Fibroblast of upper back skin (primary cell): ENCODE measurements at regions not wholly inside any gene's neighbourhood (a gene's known extent, or its start where the extent isn't known, plus 50 kb on each side); places are given as distances from the start of the nearest gene placed in this dataset.
A peak's percentile ranks its signal among the peaks of the same experiment; 100 is the strongest.
"Not testable (repeated sequence)": the region's sequence is repeated elsewhere in the genome, so short reads cannot be mapped to it uniquely, and the experiment has no call there.

Experiments
- DNase-seq: peaks from one replicate; pipeline ENCODE4 v3.0.0-alpha.2; 2013

DNA sequence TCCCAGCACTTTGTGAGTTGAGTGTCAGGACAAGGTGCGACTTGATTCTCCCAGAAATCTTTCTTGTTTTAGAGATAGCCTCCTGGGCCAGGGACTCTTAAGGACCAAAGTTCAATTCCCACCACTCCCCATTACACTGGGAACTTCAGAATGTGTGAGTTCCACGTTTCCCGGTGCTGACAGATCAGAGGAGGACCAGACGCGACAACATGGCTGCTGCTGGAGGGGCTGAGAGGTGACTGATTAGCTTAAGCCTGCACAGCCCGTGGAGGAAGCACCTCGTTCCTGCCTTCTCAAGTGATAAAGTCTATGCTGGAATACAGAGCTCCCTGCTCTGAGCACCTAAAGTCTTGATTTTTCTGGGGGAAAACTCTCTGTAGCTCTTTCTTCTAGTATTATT lies 175.2 kb upstream of the FERMT1 start:
- DNase-seq, result no peak

DNA sequence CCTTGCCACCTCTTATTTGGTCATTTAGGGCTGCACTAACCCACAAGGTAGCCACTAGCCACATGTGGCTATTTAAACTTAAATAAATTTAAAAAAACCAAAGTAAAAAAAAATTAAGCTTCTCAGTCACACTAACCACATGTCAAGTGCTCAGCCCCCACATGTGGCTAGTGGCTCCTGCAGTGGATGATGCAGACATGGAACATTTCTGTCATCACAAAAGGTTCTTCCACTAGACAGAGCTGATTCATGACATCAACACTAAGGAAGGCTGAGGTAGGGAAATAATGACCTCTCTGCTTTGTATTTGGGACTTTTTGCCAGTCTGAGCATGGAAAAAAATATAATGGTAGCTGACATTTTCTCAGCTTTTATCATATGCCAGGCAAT lies 173.0 kb upstream of the FERMT1 start:
- no peak for DNase-seq

DNA sequence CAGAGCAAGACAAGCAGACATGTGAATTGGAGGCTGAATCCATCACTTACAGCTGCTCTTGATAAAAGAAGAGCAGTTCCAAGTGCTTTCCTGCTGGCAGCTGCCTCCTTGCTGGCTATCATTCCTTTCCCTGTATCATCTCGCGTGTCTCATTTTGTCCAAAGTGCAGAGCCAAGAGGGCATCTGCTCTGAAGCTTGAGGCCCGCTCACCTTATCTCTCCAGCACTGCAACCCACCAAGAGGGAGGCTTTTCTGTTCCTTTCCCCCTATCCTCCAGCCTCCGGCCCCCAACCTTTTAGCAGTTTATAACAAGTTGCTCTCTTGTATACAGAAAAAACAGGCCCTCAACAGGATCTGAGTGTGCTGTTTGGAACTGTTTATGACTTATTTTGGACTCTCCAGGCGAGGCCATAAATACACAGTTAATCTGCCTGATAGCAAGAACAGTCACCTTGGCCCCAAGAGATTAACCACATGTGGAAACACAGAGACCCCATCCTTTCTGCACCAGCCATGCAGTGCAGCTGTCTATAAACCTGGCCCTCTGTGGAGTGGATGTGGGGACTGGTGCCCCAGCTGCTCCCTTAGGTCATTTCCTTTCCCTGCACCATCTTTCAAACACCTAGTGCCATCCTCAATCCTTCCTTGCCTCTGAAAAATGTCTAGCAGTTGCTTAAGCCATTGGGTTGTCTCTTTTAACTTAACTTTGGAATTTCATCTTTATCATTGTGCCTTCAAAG lies 172.5 kb upstream of the FERMT1 start:
- DNase-seq, result no peak

DNA sequence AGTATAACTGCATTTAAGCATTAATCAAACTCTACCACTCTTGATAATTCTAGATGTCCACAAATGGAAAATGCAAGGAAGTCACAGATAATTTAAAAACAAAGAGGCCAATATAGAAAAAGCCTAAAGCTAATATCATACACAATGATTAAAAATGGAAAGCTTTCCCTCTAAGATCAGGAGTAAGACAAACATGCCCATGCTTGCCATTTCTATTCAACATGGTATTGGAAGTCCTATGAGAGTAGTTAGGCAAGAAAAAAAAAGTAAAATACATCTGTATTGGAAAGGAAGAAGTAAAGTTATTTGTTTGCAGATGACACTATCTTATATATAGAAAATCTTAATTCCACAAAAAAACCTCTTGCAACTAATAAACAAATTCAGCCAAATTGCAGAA lies 164.6 kb upstream of the FERMT1 start:
- DNase-seq, result no peak

DNA sequence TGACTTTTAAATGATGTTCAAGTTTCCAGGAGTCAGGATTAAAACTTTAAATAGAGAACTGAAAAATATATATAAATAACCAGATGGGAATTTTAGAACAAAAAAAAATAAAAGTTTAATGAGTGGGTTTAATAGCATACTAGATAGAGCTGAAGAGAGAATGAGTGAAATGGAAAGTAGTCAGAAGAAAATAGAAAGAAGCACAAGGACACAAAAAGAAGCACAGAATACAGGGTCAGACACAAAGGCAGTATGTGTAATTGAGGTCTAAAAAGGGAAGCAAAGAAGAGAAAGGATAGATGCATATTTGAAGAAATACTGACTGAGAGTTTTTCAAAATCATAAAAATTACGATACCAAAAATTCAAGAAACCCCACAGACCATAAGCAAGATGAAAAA lies 159.8 kb upstream of the FERMT1 start:
- DNase-seq, result no peak

DNA sequence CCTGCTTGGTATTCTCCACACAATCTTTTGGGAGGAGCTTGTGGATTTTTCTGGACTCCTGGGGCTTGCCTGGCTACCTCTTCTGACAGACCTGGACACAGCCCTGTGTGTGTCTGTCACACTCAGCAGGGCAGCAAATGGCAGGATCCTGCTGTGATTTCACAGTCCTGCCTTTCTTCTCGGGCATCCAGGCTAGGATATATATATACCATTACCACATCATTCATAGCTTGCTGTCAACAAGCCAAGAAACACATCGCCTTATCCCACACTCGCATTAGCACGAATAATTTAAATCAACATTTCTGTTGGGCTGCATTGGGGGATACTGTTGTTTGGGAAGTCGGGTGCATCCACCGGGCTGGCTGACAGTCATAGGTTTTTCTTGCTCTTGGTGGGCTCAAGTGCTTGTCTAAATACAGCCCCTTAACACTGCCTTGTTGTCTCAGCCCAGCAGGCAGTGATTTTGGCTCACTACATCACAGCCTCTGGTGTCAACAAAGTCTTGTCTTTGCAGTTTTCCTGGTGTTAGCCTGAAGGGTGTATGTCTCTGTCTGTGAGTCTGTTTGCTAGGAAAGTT lies 154.9 kb upstream of the FERMT1 start:
- no peak for DNase-seq

DNA sequence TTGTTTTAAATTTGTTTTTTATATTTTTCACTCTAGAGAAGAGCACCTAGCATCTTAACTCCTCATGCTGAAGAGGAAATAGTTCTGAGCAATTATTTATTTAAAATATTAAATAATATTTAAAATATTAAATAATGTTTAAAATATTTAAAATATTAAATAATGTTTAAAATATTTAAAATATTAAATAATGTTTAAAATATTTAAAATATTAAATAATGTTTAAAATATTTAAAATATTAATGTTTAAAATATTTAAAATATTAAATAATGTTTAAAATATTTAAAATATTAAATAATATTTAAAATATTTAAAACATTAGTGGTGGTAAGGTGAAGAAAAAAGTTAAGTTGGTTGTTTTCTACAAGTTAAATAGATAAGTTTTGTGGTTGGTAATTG lies 147.6 kb upstream of the FERMT1 start:
- DNase-seq, result not testable (repeated sequence)

DNA sequence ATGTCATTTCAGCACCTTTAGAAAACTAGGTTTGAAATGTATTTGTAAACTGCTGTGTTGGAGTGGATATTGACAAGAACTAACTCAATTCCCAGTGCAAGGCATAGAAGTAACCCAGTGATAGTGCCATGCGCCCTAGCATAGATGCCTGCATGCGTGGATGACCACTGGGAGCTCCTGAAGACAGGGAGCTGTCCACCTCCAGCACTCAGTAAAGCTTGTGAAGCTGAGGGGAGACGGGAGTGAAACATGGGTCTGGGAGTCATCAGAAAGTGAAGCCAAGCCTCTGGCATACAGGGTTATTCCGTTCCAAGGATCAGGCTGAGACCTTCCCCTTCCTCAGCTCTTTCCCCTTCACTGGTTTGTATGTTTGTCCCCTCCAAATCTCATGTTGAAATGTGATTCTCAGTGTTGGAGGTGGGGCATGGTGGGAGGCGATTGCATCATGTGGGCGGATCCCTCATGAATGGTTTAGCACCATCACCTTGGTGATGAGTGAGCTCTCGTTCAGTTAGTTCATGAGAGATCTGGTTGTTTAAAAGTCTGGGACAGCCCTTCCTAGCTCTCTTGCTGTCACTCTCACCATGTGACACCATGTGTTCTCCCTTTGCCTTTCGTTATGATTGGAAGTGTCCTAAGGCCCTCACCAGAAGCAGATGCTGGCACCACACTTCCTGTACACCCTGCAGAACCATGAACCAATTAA lies 146.5 kb upstream of the FERMT1 start:
- no peak for DNase-seq

DNA sequence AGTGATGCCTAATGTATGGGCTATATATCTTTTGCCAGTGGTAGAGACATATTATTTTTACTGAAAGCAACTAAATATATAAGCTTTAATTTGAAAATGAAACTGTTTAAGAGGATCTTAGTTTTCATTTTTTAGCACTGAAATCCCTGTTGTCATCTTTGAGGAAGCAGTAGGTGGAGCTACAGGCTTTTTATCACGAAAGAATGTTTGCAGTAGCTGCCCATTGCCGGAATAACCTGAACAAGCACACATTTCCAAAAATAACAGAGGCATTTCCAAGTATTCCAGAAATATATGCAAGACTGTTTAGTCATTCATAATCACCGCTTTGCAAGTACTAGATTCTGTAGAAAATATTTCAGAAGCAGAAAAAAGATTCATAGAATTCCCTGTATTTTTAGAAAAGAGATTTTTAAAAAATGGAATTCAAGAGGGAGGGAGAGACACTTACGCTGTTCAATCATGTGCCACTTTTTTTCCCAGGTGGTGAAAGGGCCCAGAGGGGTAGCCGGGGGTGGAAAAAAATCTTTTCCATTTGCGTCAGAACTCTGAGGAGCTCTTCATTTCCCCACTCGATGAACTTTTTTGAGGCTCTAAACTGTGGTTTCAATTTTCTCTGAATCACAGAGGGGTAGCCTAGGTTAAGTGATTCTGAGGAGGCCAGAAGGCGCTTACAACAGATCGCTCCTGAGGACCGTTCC lies 142.5 kb upstream of the FERMT1 start:
- peak; percentile 68 for DNase-seq

DNA sequence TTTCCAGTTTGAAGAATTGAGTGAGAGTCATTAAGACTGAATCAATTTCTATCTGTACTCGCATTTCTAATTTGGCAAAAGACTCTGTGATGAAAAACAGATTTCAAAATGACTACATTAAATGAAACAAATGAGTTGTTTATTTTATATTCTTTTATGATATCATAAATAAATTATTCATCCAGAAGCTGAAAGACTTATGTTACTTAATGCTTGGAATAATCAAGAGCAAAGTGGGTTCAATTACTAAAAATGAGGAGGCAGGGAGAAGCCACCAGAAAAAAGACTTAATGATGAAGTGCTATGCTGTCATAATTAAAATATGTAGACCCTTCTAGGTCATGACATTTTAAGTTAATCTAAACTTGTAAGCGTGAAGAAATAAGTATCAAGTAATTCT lies 130.6 kb upstream of the FERMT1 start:
- DNase-seq, result no peak

DNA sequence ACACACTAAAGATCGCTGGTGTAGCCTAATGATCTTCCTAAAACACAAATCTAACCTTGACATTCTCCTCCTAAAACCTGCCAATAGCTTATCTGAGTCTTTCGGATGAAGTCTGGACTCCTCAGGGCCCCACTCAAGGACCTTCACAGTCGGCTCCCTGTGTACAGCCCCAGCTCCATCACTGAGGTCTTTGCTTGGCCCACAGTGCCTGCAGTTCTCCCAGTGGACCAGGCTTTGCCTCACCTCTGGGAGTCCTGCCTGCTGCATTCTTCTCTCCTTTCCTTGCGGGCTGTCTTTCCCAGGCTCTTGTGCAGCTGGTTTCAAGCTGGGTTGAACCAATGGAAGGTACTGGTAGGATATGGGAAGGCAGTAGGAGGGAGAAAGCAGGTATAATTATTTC lies 122.6 kb upstream of the FERMT1 start:
- no peak for DNase-seq

DNA sequence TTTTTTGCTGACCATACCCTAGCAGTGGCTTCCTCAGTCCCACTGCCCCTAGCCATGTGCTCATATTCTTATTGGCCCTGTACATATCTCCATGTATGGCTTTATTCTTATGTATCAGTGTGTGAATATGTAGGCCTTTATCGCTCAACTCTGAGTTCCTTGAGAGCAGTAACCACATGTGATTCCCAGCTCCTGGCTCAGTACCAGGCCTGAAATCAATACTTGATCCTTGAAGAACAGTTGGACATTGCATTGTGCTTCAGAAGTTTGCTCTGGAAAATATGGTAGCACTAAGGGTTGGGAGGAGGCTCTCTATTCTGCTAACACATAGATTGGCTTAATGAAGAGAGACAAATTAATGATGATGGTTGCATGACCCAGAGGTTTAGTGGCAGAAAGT lies 118.8 kb upstream of the FERMT1 start:
- DNase-seq, result no peak

DNA sequence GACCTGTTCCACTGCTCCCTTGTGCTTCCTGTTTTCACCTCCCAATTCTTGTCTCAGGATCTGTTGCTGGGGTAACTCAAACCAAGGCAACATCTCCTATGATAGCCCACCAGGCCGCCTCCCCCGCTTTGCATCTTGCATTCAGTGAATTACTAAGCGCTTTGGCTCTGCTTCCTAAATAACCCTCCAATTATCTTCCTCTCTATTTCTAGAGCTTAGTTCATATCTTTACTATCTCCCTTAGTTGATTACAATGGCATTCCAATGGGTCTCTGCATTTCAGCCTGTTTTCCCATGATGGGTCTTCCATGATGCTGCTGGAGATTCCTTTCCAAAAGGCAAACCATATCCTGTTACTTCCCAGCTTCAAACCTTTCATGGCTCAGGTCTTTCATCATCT lies 117.2 kb upstream of the FERMT1 start:
- DNase-seq, result no peak

DNA sequence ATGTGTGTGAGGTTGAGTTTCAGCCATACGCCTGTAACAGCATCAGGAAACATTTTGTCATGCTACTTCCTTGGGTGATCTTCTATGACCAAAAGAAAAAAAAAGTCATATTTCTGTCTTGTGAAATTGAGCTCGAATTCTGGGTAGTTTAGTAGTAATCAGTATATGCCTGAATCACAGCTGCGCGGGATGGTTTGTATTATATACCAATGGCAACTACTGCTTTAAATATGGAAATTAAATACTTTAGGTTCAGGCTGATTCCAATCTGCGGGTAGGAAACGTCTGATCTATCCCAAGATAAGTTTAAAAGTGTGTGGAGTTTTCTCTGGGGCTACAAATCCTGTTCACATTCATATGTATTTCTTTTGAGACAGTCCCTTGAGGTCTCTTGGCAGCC lies 115.6 kb upstream of the FERMT1 start:
- DNase-seq, result no peak

DNA sequence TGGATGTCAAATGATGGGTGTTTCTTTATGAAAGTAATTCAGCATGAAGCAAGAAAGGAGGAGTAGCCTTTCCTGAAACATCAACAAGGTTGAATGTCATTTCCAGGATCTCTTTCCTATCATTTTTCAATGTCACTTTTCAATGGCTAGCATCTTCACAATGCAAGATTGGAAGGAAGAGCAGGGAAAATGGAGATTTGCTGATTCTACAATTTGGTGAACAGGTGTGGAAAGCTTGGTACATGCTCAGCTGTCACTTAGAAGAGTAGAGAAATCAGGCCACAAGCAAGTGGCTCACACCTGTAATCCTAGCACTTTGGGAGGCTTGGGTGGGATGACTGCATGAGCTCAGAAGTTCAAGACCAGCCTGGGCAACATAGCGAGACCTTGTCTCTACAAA lies 112.7 kb upstream of the FERMT1 start:
- no peak for DNase-seq

DNA sequence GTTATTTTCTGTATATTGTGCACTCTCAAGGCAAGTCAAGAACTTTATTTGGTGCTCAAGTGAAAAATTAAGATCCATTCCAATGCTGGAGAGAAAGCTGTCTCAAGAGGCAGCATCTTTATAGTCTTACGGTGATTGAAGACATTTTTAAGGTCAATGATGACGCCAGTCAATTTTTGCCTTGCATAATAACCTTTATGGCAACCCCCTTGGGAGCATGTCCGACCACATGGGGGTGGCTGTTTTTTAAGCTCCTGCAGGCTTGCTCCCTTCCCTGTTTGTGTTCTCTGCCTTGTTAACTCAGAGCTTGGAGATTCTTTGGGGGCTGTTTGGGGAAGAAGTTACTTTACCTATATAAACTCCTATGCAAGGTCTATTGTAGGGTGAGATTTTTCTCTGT lies 109.6 kb upstream of the FERMT1 start:
- DNase-seq, result no peak

DNA sequence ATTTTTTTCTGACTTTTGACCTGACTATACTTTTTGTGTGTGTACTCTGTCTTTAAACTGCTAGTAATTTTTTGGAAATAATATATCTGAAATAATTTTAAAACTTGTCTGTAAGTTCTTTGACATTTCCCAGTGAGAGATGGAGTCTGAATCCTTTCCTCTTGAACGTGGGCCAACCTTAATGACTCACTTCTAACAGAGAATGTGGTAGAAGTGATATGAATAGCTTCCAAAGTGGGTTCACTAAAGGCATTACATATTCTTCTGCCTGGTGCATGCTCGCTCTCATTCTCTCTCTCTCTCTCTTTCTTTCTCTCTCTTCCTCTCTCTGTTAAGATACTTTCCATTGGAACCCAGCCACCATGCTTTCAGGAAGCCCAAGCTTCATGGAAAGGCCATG lies 108.7 kb upstream of the FERMT1 start:
- DNase-seq, result peak; percentile 3

DNA sequence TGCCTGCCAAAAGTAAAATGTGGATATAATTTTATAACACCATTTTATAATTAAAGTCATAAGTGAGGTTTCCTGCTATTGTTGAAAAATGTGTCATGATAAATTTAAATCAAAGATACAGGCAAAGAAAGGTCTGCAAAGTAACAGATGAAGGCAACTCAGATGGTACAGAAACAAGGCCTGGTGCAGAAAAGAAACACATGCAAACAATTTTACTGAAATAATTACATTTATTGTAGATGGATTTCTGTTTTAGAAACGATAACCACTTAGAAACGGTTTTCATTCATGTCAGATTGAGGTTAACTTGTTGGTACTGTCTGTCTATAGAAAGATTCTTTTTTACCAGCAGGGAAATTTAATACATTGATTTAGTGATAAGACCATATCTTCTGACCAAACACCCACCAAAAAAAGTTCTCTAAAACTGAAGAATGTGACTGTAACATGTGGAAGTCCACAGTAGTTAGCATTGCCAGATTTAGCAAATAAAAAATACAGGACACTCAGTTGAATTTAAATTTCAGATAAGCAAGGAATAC lies 105.5 kb upstream of the FERMT1 start:
- no peak for DNase-seq

DNA sequence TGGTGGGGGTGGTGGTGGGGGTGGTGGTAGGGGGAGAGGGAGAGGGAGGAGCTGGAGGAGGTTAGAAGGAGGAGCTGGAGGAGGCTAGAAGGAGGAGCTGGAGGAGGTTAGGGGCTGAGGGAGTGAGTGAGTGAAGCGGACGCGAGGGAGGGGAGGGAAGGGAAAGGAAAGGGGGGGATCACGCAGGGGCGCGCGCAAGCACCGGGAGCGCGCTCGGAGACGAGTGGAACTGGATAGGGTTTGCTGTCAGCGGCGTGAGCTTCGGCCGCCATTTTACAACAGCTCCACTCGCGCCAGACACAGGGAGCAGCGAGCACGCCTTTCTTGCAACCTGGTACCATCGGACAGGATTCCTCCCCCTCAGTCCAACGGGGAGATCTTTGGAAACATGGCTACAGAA lies 90.5 kb upstream of the FERMT1 start:
- DNase-seq, result no peak

DNA sequence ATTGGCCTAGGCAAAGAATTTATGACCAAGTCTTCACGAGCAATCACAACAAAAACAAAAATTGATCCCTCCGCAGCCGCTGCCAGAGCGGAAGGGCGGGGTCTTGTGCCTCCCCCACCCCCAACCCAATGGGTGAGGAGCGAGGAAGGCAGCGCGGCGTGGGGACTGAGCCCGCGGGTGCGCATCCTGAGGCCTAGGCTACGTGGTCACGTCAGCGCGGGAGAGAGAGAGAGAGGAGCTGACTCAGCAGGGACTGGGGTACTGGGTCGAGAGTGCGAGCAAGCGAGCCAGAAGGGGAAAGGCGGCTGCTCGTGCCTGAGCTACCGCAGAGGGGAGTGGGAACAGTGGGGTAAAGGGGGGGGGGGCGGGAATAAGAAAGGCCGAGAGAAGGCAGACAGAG lies 90.1 kb upstream of the FERMT1 start:
- DNase-seq, result no peak

DNA sequence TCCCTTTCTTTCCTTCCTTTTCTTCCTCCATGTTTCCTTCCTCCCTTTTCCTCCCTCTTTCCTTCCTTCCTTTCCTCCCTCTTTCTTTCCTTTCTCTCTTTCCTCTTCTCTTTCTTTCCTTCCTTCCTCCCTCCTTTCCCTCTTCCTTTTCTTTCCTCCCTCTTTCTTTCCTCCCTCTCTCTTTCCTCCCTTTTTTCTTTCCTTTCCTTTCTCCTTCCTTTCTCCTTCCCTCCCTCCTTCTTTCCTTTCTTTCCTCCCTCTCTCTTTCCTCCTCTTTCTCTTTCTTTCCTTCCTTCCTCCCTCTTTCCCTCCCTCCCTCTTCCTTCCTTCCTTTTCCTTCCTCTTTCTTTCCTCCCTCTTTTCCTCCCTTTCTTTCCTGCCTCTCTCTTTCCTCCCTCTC lies 86.3 kb upstream of the FERMT1 start:
- DNase-seq, result no peak

DNA sequence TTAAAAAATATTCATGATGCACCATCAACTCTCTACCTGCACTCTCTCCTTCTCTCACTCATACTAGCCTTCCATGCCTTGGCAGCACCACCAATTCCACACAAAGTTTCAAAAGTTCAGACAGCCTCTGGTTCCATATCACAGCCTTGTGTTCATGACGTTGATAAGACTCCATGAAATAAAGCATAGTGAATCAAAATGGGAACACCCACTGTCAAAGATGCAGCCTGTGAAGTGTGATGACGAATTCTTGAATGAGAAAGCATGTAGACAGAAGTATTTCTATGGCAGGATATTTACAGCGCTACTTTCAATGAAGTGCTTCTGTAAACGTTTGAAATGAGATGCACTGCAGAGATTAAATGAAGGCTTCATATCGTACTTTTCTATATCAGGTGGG lies 77.3 kb upstream of the FERMT1 start:
- no peak for DNase-seq

DNA sequence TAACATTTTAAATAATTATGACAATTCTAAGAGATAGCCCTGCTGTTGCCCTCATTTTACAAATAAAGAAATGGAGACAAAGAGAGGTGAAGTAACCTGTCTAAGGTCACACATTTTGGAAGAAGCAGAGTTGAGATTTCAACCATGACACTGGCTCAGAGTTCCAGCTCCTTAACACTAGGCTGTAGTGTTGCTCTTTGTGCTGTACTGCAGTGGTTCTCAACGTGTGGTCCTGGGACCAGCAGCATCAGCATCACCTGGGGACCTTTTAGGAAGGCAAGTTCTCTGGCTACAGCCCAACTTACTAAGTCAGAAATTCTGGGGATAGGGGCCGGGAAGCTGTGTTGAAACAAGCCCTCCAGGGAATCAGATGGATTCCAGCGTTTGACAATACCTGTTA lies 62.4 kb upstream of the FERMT1 start:
- DNase-seq, result no peak

DNA sequence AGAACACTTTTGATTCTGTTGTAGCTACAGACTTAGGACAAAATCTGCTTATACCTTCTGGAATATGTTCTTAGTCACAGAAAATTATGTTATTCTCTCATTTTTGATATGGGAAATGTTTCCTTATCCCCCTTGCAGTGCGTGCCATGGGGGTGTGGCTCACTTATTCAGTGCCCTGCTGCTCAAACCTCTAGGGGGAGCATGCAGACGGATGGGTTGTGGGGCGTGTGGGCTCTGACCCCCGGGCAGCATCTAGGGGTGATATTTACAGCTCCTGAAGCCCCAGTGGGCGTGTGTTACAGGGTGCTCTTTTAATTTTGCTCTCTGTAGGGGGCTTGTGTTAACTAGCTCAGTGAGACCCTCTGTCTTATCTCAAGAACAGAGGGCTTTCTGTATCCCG lies 61.3 kb upstream of the FERMT1 start:
- no peak for DNase-seq
